Neural cell (in vitro differentiated cells): ENCODE measurements at regions not wholly inside any gene's neighbourhood (a gene's known extent, or its start where the extent isn't known, plus 50 kb on each side); places are given as distances from the start of the nearest gene placed in this dataset.

Source experiments
- H2AFZ ChIP-seq: fragments of 200-600, 300-800 bp; sonication (generic), shearing (Covaris generic); 2 replicates; pipeline ENCODE4 v1.6.0; 2014; ENCODE audit warnings: low read depth, mild to moderate bottlenecking, antibody characterized with exemption, low read length, moderate library complexity
- H3F3A ChIP-seq: fragments of 200-600 bp; shearing (Covaris generic); 2 replicates; pipeline ENCODE4 v1.6.1; 2016; ENCODE audit warnings: mild to moderate bottlenecking, moderate library complexity, mixed read lengths, antibody characterized with exemption, low read length; ENCODE audit not compliant: insufficient read depth, poor library complexity, severe bottlenecking
- H3K27ac ChIP-seq: fragments of 200-600, 300-800 bp; sonication (generic), shearing (Covaris generic); 2 replicates; pipeline ENCODE4 v1.5.1; 2014; ENCODE audit warnings: mild to moderate bottlenecking, low read length, moderate library complexity
- H3K27me3 ChIP-seq: fragments of 300-800, 200-600 bp; sonication (generic), shearing (Covaris generic); 2 replicates; pipeline ENCODE4 v1.6.0; 2014; ENCODE audit warnings: mild to moderate bottlenecking, low read depth, low read length, moderate library complexity; ENCODE audit not compliant: insufficient read depth
- H3K36me3 ChIP-seq: fragments of 300-800, 200-600 bp; sonication (generic), shearing (Covaris generic); 2 replicates; pipeline ENCODE4 v1.5.1; 2014; ENCODE audit warnings: mild to moderate bottlenecking, antibody characterized with exemption, low read length, moderate library complexity; ENCODE audit not compliant: insufficient read depth
- H3K4me2 ChIP-seq: fragments of 300-800, 200-600 bp; sonication (generic), shearing (Covaris generic); 2 replicates; pipeline ENCODE4 v1.6.0; 2014; ENCODE audit warnings: mild to moderate bottlenecking, low read length
- H3K4me3 ChIP-seq: fragments of 300-800, 200-600 bp; sonication (generic), shearing (Covaris generic); 2 replicates; pipeline ENCODE4 v1.5.1; 2014; ENCODE audit warnings: mild to moderate bottlenecking, low read length, moderate library complexity
- H3K79me2 ChIP-seq: fragments of 200-600 bp; shearing (Covaris generic); replicated peaks from 2 replicates; pipeline ENCODE4 v1.6.0; 2014; ENCODE audit warnings: mild to moderate bottlenecking, low read length, moderate library complexity; ENCODE audit not compliant: insufficient read depth
- H3K9ac ChIP-seq: fragments of 300-800, 200-600 bp; sonication (generic), shearing (Covaris generic); 2 replicates; pipeline ENCODE4 v1.6.1; 2016; ENCODE audit warnings: mild to moderate bottlenecking, low read length, mixed read lengths
- H3K9me2 ChIP-seq: fragments of 200-600 bp; shearing (Covaris generic); 2 replicates; pipeline ENCODE4 v1.6.1; 2016; ENCODE audit warnings: mild to moderate bottlenecking, low read length, mixed read lengths; ENCODE audit not compliant: insufficient read depth
- H3K9me3 ChIP-seq: fragments of 200-600, 300-800 bp; sonication (generic), shearing (Covaris generic); 2 replicates; pipeline ENCODE4 v1.6.1; 2016; ENCODE audit warnings: mild to moderate bottlenecking, mixed run types, low read length, moderate library complexity, mixed read lengths
- H4K20me1 ChIP-seq: fragments of 200-600 bp; shearing (Covaris generic); 2 replicates; pipeline ENCODE4 v1.6.1; 2016; ENCODE audit warnings: mild to moderate bottlenecking, mixed run types; ENCODE audit not compliant: insufficient read depth
- CTCF ChIP-seq: fragments of 450-650 bp; IDR thresholded peaks from 2 replicates; pipeline ENCODE4 v1.5.1; 2014; ENCODE audit warnings: antibody characterized with exemption, mild to moderate bottlenecking, moderate library complexity; ENCODE audit not compliant: poor library complexity, severe bottlenecking
- EP300 ChIP-seq: fragments of 450-650 bp; conservative IDR thresholded peaks from 2 replicates; pipeline ENCODE4 v1.6.1; 2014; ENCODE audit warnings: antibody characterized with exemption, mild to moderate bottlenecking, moderate library complexity; ENCODE audit not compliant: poor library complexity, severe bottlenecking
- EZH2 ChIP-seq: fragments of 200-600, 300-800 bp; shearing (Covaris generic), sonication (generic); IDR thresholded peaks from 2 replicates; pipeline ENCODE4 v1.6.1; 2014; ENCODE audit warnings: antibody characterized with exemption, low read length, borderline replicate concordance, mild to moderate bottlenecking; ENCODE audit not compliant: insufficient read depth, poor library complexity, severe bottlenecking
- MXI1 ChIP-seq: fragments of 450-650 bp; conservative IDR thresholded peaks from 2 replicates; pipeline ENCODE4 v1.6.1; 2014; ENCODE audit warnings: antibody characterized with exemption, mild to moderate bottlenecking; ENCODE audit not compliant: poor library complexity, severe bottlenecking
- POLR2AphosphoS5 ChIP-seq: IDR thresholded peaks from 2 replicates; pipeline ENCODE4 v1.6.1; 2012
- RAD21 ChIP-seq: fragments of 450-650 bp; conservative IDR thresholded peaks from 2 replicates; pipeline ENCODE4 v1.6.1; 2014; ENCODE audit warnings: antibody characterized with exemption, mild to moderate bottlenecking, moderate library complexity
- REST ChIP-seq: IDR thresholded peaks from 2 replicates; pipeline ENCODE4 v1.6.1; 2012; ENCODE audit warnings: borderline replicate concordance
- SMC3 ChIP-seq: fragments of 450-650 bp; conservative IDR thresholded peaks from 2 replicates; pipeline ENCODE4 v1.6.1; 2014; ENCODE audit warnings: antibody characterized with exemption, mild to moderate bottlenecking, moderate library complexity; ENCODE audit not compliant: poor library complexity
- TAF1 ChIP-seq: IDR thresholded peaks from 2 replicates; pipeline ENCODE4 v1.6.1; 2012; ENCODE audit warnings: low read depth

- H4K20me1 ChIP-seq, result no peaks in the 10 kb centered on the region
- no peak overlapping the region for H3K4me2 ChIP-seq
- no peak overlapping the region for H3K4me3 ChIP-seq
- no peaks in the 10 kb centered on the region for H3K79me2 ChIP-seq
- H2AFZ ChIP-seq, result no peak overlapping the region
- H3K36me3 ChIP-seq, result no peaks in the 10 kb centered on the region
- TF ChIP-seq EP300, result no peak
- TF ChIP-seq EZH2, result no peak
- no peak for TF ChIP-seq REST
- TF ChIP-seq CTCF, result no peak
- TF ChIP-seq MXI1, result no peak
- TF ChIP-seq RAD21, result no peak
- H3K9me3 ChIP-seq, result no peaks in the 10 kb centered on the region
- no peaks in the 10 kb centered on the region for H3K9me2 ChIP-seq
- H3F3A ChIP-seq, result no peaks in the 10 kb centered on the region
- H3K9ac ChIP-seq, result no peak overlapping the region
- no peaks in the 10 kb centered on the region for H3K27me3 ChIP-seq
- no peak overlapping the region for H3K27ac ChIP-seq
Observed at GRCh38 chr2:150997702-150998440, 263.8 kb downstream of the RBM43 start.

GRCh38 chr2:150997066-150997465, 264.6 kb downstream of the RBM43 start:
- Histone ChIP-seq H3K9me2 (no peaks in the 10 kb centered on the region), H3K9ac (no peak overlapping the region), H3K9me3 (no peaks in the 10 kb centered on the region), H3K4me3 (no peak overlapping the region), H3F3A (no peaks in the 10 kb centered on the region), H3K4me2 (no peak overlapping the region), H3K27ac (no peak overlapping the region), H3K27me3 (no peaks in the 10 kb centered on the region), H2AFZ (no peak overlapping the region), H3K36me3 (no peaks in the 10 kb centered on the region), H3K79me2 (no peaks in the 10 kb centered on the region), H4K20me1 (no peaks in the 10 kb centered on the region)
- TF ChIP-seq REST (no peak), SMC3 (no peak), CTCF (no peak), TAF1 (no peak), EP300 (no peak), MXI1 (no peak), POLR2AphosphoS5 (no peak), EZH2 (no peak), RAD21 (no peak)
